MCF 10A (cell line): ENCODE measurements at regions not wholly inside any gene's neighbourhood (a gene's known extent, or its start where the extent isn't known, plus 50 kb on each side); places are given as distances from the start of the nearest gene placed in this dataset.
A peak's percentile ranks its signal among the peaks of the same experiment; 100 is the strongest.

Experiments
- BruUV-seq: library from RNA; stranded (reverse); fragments of 400-500 nt; replicated peaks from 2 replicates; lab custom pipeline; 2021; lab: Mats Ljungman, UMichigan
- CTCF ChIA-PET: fragments of 300-600 bp; sonication (Branson Sonifier 250); formaldehyde crosslinking; extraction: SDS; loops from one replicate; lab custom pipeline; 2021; ENCODE audit warnings: antibody characterized with exemption, inconsistent platforms; lab: Yijun Ruan, JAX
- POLR2A ChIA-PET: fragments of 300-600, 350-650 bp; sonication (Branson Sonifier 250); formaldehyde crosslinking; extraction: SDS; loops from one replicate; lab custom pipeline; 2020; ENCODE audit warnings: antibody characterized with exemption, inconsistent platforms; lab: Yijun Ruan, JAX
- DNase-seq: peaks from one replicate; pipeline ENCODE4 v3.0.0-alpha.2; 2018; ENCODE audit not compliant: unreplicated experiment
- H3K27ac Mint-ChIP-seq: one replicate; pipeline ENCODE4 v1.8.0; 2022; ENCODE audit warnings: mild to moderate bottlenecking, low read depth, mixed read lengths; ENCODE audit not compliant: unreplicated experiment
- H3K27me3 Mint-ChIP-seq: one replicate; pipeline ENCODE4 v1.8.0; 2022; ENCODE audit warnings: mixed read lengths; ENCODE audit not compliant: insufficient read depth, unreplicated experiment
- H3K36me3 Mint-ChIP-seq: one replicate; pipeline ENCODE4 v1.8.0; 2022; ENCODE audit warnings: mild to moderate bottlenecking, moderate library complexity, mixed read lengths; ENCODE audit not compliant: insufficient read depth, unreplicated experiment
- H3K4me1 Mint-ChIP-seq: one replicate; pipeline ENCODE4 v1.8.0; 2022; ENCODE audit warnings: mixed read lengths; ENCODE audit not compliant: insufficient read depth, unreplicated experiment
- H3K4me3 Mint-ChIP-seq: one replicate; pipeline ENCODE4 v1.8.0; 2022; ENCODE audit warnings: mild to moderate bottlenecking, moderate library complexity, mixed read lengths; ENCODE audit not compliant: unreplicated experiment
- H3K9me3 Mint-ChIP-seq: one replicate; pipeline ENCODE4 v1.8.0; 2022; ENCODE audit warnings: mixed read lengths; ENCODE audit not compliant: unreplicated experiment
- CTCF ChIP-seq: fragments of 200-600 bp; IDR thresholded peaks from one replicate; pipeline ENCODE4 v1.8.0; 2022; ENCODE audit warnings: antibody characterized with exemption, mild to moderate bottlenecking; ENCODE audit not compliant: unreplicated experiment
- intact Hi-C: fragments of 100-400 bp; cut with micrococcal nuclease; formaldehyde crosslinking; loops from 2 replicates; pipeline ENCODE4 v1.14.1; 2022

GRCh38 chr15:39301589-39301999, 279.3 kb upstream of the THBS1 start:
- intact Hi-C loops = no loop called here
- Mint-ChIP-seq H3K4me1 (peaks cover 40% of the 10 kb centered on the region), H3K9me3 (peaks cover 8% of the 10 kb centered on the region), H3K27me3 (no peaks in the 10 kb centered on the region), H3K4me3 (no peak overlapping the region), H3K27ac (peak overlapping the region; percentile 69), H3K36me3 (no peaks in the 10 kb centered on the region)
- POLR2A ChIA-PET = no interaction called here
- no peak for TF ChIP-seq CTCF
- DNase-seq = peak; percentile 65
- CTCF ChIA-PET = no interaction called here
- no TSS peak for BruUV-seq

- TF ChIP-seq CTCF = no peak
- no TSS peak for BruUV-seq
- DNase-seq = no peak
- Mint-ChIP-seq H3K4me1 (peaks cover 29% of the 10 kb centered on the region), H3K36me3 (no peaks in the 10 kb centered on the region), H3K9me3 (peaks cover 13% of the 10 kb centered on the region), H3K27ac (no peak overlapping the region), H3K27me3 (no peaks in the 10 kb centered on the region), H3K4me3 (no peak overlapping the region)
- intact Hi-C loops = no loop called here
- CTCF ChIA-PET = no interaction called here
- POLR2A ChIA-PET = interaction anchor here (0.6 to 1.2 kb wide), 2 partner anchors 16 to 620 kb away, joined by 3 read pairs; no protein-coding TSS in a partner anchor
These were observed 277.9 kb upstream of the THBS1 start for GRCh38 chr15:39302936-39303335.

- Mint-ChIP-seq H3K9me3 (peaks cover 13% of the 10 kb centered on the region), H3K36me3 (no peaks in the 10 kb centered on the region), H3K4me1 (peaks cover 27% of the 10 kb centered on the region), H3K4me3 (no peak overlapping the region), H3K27me3 (no peaks in the 10 kb centered on the region), H3K27ac (no peak overlapping the region)
- intact Hi-C loops = no loop called here
- CTCF ChIA-PET = interaction anchor here (1.0 kb wide), 1 partner anchor 275 kb away, joined by 4 read pairs; no protein-coding TSS in a partner anchor
- POLR2A ChIA-PET = interaction anchor here (0.6 kb wide), 1 partner anchor 252 kb away, joined by 3 read pairs; no protein-coding TSS in a partner anchor
- no TSS peak for BruUV-seq
- TF ChIP-seq CTCF = no peak
- DNase-seq = no peak
These were observed 276.6 kb upstream of the THBS1 start for GRCh38 chr15:39304201-39304841.

- DNase-seq = no peak
- POLR2A ChIA-PET = interaction anchor here (0.6 kb wide), 1 partner anchor 252 kb away, joined by 3 read pairs; no protein-coding TSS in a partner anchor
- Mint-ChIP-seq H3K4me3 (no peak overlapping the region), H3K27me3 (no peaks in the 10 kb centered on the region), H3K4me1 (peaks cover 22% of the 10 kb centered on the region), H3K9me3 (peaks cover 13% of the 10 kb centered on the region), H3K27ac (no peak overlapping the region), H3K36me3 (no peaks in the 10 kb centered on the region)
- CTCF ChIA-PET = interaction anchor here (0.6 to 1.0 kb wide), 2 partner anchors 275 to 343 kb away, joined by 3 to 4 read pairs; no protein-coding TSS in a partner anchor
- no TSS peak for BruUV-seq
- intact Hi-C loops = no loop called here
- no peak for TF ChIP-seq CTCF
These were observed 275.7 kb upstream of the THBS1 start for GRCh38 chr15:39304931-39305728.
